MV-4-11 (cell line): ENCODE measurements at regions not wholly inside any gene's neighbourhood (a gene's known extent, or its start where the extent isn't known, plus 50 kb on each side); places are given as distances from the start of the nearest gene placed in this dataset.

Source experiments
- DNase-seq: peaks from one replicate; lab custom pipeline; 2025; lab: John Stamatoyannopoulos, UW

DNA sequence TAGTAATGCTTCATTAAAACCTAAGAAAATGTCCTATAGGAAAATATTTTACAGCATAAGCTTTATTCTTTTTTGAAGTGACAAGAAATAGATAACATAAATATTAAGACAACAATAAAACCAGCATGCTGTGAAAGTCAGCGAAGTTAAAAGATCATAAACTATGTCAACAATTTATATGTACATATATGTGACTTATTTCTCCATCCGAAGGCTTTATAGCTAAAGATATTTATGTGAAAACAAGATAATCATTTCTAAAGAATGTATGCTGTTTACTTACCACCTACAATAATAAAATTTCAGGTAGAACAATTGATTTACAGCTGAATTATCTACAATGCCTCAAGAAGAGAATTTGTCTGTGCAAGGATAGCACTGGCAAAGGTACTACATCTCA is 283.4 kb downstream of the CRPPA start:
- no peak for DNase-seq

DNA sequence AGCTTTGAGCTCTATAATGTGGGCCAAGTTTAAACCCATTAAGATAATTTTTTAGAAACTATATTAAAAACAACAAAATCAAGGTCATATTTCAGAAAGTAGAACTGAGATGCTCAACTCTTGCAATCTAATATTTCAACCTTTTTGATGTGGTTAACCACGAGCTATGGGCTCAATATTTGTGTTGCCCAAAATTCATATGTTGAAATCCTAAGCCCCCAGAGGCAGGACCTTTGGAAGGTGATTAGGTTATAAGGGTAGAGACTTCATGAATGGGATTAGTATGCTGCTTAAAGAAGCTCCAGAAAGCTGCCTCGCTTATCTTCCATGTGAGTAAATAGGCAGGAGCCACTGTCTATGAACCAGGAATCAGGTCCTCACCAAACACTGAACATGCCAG is 284.4 kb downstream of the CRPPA start:
- no peak for DNase-seq

DNA sequence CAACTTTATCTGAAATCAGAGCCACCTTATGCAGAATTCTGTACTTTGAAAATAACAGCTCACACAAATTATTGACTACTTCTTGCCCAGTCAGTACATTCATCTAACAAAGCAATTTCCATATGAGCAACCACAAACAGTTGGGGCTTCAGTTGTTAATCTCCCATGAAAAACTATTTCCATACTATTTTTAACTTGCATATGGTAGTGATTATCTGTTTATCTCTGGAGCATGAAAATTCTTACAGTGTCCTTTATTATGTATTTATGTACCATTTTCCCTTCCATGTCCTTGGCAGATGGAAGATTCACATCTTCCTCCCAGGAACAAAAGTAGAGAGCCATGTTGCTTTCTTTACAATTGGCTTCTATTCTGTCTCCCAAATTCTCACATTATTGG is 285.7 kb downstream of the CRPPA start:
- DNase-seq: no peak

DNA sequence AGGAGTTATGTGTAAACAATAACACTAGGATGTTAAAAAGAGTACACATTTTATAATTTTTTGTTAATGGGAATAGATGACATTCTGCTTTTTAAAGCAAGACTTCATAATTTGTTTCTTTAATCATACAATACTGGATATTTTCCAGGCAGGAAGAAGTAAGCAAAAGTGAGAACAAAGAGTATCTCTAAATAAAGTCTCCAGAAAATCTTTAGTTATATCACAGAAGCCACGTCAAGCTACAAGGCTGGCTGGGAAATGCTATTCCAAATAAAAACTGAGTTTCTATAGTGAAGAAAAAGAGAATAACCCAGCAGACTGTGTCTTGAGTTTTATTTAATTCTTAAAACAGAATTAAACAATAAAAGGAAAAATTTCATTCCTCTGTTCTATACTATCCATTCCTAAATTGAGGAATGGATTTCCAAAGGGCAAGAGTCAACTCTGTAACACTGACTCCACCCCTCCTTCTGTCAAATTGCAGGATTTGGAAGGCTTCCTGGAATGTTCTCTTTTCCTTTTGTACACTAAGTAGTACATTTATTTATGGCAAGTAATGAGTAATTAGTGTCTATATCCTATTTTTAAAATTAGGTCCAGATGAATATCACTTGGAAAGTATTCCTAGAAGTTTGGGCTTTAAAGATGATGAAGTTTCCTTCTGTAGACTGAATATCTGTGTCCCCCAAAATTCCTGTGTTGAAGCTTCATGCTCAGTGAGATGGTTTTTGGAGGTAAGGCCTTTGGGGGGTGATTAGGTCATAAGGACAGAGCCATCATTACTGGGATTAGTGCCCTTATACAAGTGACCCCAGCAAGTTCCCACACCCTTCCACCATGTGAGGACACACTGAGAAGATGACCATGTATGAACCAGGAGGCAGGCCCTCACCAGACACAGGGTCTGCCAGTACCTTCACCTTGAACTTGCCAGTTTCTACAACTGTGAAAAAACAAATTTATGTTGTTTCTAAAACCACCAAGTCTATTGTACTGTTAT is 290.9 kb downstream of the CRPPA start:
- DNase-seq: no peak

DNA sequence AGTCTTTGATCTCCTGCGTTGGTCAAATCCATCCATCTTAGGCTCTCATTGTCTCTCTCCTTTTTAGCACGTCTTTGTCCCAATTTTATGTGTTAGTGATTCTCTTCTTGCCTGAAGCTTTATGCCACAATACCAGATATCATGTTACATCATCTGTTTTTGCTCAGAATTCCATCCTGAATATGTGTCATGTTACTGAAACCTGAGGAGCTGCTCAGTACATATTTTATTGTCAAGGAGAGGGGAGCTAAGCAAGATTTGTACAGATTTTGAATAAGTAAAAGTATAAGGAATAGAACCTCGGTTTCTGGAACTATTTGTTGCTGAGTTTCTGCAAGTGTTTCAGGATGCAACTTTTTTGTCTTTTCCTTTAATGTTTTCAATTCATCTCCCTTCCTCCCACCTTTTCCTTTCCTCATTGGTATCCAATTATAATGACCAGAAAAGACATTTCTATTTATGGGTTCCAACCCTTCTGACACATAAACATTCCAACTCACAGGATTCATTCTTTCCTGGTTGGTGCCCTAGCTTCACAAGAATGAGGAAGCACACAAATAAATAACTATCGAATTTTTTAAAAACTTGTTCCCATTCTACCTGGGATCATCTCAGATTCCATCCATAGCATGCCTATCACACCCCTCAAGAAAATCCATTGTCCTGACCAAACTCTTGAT is 291.8 kb downstream of the CRPPA start:
- DNase-seq: no peak

DNA sequence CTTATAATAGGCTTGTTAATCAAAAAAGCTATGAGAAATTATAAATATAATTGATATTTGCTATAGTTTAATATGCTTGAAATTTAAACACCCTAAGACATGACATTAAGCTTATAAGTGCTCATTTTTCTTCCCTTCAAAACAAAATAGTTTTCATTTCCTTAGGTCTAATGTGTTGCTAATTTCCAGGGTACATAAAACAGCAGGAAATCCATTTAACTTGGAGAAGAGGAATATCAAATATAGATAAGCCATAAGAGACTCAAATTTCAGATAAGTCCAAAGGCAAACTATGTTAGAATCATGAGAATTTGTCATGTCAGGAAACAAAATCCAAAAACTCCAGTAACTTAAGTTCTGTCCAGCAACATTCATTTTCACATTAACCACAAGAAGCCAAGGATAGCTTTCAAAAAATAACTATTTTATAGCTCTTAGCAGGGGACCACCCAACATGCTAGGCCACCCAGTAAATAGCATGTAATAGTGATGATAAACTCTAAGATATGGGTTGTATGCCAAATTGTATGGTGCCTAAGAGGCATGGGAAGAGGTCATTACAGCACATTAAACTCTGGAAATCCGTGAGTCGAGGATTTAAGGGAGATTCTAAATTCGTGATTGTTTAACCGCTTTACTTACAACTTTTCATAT is 298.1 kb downstream of the CRPPA start:
- DNase-seq: no peak

DNA sequence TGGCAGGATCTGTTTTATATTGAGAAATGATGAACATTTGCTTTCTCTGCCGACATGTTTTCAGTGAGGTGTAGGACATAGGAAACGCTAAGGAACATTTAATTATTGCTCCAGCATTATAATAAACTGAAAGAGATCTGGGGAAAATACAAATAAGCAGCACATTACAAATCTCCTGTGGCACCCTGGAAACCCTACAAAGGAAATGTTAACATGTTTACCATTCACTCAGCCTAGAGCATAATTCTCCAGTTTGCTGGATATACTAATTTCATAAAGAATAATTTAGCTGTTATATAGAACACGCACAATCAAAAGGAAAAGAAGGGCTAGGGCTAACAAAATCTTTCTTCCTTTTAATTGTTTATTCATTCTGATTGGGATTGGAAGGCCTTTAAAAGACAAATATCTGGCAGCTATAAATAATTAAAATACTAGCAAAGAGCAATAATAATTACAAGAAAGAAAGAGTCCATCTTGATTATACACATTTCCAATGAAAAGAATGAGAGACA is 299.4 kb downstream of the CRPPA start:
- DNase-seq: no peak

DNA sequence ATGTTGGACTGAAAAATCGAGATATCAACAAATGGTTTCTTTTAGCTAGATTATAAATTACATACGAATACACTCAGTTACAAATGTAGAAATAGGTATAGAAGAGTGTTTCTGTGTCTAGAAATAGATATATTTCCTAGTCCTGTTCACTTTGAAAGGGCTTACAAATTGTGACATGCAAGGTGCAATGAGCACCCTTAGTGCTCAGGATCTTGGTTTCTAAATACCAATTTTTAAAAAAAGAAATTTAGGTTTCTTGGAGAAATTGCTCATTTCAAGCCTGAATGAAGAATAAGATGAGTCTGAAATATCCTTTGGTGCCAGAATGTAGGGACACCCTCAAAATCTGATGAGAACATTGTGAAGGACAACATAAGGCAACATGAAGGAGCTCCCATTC is 306.0 kb downstream of the CRPPA start:
- DNase-seq: no peak

DNA sequence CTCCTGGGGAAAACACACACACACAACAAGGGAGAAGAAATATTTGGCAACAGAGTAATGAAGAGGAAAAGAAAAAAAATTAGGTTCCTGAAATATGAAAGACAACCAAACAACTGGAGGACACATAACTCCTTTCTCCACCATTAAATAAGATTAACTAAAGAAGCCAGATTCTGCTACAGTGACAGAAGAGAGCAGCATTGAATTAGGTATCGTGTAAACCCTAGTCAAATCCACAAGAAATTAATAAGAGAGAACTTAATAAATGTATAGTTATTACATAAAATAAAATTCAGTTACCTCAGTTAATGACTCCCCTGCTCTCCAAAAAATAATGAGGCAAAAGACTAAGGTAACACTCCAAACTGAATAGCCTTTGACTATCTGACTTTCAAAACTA is 306.7 kb downstream of the CRPPA start:
- no peak for DNase-seq

DNA sequence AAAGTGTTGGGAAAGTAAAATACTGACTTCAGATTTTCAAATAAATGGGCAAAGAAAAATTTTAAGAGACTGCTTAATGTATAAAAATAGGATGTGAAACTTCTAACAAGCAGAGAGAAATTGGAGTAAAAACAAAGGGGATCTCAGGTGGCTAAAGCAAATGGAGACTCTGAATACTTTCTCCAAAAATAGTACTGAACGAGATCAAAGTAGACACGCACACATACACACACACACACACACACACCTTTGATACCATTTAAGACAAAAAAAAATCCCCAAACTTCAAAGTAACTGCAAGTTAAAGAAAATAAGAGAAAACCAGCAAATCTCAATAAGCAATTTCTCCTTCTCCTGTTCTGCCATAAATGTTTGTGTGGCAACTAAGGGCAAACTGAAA is 307.3 kb downstream of the CRPPA start:
- no peak for DNase-seq

DNA sequence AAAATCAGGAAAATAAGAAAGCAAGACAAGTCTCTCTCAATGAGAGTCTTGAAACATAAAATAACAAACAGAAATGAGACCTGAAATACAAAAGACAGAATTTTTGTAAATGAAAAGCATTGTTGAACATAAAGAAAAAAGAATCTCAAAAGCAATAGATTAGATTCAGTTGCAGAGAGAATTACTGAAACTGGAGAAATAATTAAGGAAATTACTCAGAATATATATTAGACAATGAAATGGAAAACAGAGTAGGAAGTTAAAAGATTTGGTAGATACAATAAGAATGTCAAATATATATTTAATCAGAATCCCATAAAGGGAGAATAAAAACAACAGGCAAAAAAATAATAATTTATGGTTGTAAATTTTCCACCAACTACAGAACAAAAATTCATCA is 308.3 kb downstream of the CRPPA start:
- DNase-seq: no peak

DNA sequence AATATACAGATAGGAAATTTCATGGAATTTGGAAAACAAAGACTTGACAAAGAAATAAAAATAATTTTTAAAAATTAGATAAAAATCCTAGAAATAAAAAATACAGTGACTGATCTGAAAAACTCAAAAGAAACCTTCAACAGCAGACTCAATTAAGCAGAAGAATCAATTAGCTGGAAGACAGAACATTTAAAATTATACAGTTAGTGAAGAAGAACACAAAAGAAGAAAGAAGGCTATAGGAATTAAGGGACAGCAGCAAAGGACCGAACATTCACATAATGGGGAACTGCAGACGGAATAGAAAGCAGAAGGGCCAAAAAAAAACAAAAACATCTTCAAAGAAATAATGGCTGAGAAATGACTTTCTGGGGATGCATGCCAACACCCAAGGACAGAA is 314.5 kb downstream of the CRPPA start:
- no peak for DNase-seq

DNA sequence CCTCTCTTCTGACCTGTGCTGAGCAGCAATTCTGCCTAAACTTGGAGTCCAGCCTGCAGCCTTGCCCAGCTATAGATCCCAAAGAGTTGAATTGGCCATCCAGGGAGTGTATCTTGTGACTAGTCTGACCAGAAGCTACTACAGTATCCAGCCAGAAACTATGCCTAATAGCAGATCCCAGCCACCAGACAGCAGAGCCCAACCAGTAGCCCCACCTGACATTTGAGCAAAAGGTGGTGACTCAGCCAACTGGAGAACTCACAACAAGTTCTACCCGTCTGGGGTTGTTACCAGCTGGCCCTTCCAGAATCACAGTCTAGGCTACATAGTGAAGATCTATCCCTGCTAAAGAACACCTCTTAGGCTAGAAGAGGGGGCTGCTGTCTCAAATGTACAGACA is 315.0 kb downstream of the CRPPA start:
- DNase-seq: no peak

DNA sequence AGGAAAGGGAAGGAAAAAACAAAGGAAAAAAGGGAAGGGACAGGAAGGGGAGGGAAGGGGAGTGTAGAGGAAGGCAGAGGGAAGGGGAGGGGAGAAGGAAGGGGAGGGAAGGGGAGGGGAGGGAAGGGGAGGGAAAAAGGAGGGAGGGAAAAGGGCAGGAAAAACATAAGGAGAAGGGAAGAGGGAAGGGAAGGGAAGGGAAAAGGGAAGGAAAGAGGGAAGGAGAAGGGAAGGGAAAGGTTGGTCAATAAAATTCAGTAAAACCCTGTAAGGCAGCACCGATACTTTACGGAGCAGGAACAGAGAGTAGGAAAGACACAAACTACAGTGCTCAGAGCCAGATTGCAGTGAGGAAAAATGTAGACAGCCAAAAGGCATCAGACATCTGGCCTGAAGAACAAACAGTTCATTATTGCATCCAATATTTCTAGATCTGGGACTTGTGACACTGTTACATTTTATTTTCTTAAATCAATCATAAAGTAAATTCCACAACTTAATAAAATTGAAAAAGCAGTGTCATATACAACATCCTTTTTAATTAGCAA is 322.0 kb downstream of the CRPPA start:
- no peak for DNase-seq

DNA sequence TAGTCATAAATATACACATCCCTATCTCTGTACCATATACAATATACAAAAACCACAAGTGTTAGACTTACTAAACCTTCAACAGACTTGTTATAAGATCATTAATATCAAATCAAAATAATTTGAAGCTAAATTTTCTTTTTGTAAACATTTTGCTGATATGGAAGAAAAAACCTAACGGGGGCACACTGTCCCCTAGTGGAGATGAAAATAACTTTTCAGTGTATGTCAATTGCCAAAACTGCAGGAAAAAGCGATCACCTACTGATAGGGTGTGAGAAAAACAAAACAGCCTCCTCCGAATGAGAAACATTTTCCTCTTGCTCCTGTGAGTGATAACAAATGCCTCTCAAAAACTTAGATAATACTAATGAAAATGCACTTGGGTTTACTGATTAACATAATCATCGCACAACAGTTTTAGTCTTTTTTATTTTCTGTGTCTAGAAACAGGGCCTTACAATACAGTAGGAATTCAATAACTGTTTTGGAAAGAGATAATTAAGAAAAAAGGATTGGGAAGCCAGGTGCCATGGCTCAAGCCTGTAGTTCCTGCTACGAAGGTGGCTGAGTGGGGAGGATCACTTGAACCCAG is 322.7 kb downstream of the CRPPA start:
- DNase-seq: no peak

DNA sequence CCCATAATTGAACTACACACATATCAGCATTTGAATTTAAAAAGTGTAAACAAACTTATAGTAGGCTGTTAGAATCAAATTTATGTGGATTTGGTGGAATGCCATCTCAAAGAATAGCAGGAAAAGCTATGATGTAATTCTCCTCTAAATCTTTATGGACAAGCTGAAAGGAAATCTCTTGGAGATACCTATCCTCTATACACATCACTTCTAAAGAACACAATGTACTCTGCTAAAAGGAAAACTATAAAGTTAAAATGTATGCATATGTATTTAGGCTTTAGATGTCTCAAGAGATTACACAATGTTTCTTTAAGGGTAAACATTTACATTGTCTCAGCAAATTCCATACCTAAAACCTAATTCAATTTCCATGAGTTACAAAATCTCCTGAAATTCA is 323.3 kb downstream of the CRPPA start:
- no peak for DNase-seq

DNA sequence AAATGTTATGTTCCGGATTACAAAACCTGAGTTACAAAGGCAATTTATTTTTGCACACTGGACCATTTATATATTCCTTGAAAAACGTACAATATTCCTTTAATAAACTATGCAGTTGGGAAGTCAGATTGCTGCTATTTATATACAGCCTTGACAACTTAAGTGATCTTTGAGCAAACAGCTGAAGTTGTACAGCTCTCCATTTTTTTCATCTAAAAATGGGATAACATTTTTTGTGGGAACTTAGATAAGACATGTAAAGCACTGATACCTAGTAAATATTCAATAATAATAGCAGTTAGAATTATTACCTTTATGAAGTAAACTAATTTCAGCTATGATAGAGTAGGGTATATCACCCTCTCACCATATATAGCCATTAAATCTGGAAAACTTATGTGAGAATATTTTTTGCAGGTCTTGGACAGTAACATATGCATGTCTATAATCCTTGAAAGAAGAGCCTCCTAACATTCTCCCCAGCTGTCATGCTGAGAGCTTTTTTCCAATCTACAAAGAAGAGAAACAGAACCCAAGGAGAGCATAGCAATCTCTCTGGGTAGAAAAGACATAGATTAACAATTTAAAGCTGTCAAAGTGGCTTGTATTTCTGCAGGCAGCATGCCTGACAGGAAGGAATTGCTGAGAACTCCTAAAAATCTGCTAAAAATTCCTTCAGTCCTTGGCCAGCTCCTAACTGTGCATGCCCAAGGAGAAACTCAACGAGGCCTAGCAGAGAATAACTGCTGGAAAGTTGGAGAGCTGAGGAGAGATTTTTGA is 326.0 kb downstream of the CRPPA start:
- DNase-seq: no peak

DNA sequence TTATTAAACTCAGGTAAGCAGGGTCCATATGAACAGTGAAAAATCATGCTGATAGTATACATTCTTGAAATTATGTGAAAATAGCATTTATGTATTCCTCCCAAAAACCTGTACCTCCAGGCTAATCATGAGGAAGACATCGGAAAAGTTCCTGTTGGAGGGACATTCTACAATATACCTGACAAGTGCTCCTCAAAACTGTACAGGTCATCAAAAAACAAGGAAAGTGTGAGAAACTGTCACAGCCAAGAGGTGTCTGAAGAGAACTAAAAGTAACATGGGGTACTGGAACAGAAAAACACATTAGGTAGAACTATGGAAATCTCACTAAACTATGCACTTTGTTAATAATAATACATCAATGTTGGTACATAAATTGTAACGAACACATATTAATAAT is 326.7 kb downstream of the CRPPA start:
- DNase-seq: no peak

DNA sequence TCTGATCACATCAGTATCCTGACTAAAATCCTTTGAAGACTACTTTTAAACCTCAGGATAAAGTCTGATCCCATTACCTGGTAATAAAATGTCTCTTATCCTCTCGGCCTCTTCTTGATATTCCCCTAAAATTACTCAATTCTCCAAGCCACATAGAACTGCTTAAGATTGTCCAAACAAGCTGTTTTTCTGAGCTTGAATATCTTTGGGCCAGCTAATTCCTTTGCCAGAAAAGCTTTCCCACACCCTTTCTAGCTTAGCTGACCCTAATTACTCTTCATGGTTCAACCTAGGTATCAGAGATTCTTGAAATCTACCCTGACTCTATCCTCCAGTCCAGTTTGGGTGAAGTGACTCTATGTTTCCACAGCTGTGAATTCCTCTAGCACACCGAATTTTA is 328.6 kb downstream of the CRPPA start:
- no peak for DNase-seq

DNA sequence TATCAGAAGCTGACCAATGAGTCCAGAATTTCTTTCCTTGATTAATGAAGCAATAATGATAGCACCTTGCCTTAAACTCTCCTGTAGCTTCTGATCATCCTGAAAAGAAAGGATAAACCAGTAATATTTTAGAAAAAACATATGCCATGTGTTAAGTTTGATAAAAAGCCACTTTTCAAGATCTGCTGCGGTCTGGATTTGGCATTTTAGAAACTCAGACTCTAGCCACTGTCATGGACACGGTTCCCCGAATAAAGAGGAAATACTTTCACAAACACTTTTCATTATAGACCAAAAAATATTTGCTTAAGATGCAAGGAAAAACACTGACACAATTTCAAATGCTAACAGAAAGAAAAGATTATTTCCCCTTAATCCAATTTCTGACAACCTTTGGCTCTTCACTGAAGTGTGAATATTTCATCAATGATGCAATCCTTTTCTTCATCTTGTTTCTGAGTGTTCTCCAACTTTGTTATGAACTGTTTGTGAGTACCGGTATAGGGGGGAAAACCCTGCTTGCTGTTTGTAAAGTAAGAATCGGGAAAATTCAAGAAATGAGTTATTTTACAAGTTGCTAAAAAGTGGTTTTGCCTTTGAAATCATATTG is 329.5 kb downstream of the CRPPA start:
- DNase-seq: no peak

DNA sequence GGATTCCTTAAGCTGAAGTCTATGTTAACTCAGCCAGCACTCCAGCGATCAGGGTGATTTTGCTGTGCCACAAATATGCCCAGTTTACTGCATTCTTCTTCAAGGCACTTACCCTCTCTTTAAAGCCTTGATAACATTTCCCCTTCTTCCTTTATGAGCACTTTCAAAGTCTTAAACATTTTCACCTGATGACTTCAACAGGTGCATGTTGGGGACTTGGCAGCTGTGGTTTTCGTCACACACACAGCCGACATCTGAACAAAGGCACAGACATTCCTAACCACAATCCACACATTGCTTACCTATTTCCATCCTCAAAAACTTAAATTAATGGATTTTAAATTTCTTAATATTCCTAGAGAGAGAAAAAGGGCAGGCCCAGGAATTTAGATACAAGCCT is 331.5 kb downstream of the CRPPA start:
- DNase-seq: no peak
